ENCODE measurements at regions not wholly inside any gene's neighbourhood (a gene's known extent, or its start where the extent isn't known, plus 50 kb on each side); places are given as distances from the start of the nearest gene placed in this dataset.

GRCh38 chr15:94760348-94760747 is 529.0 kb downstream of the MCTP2 start:
- no peaks in the 10 kb centered on the region for H3K36me3 ChIP-seq
- no peak overlapping the region for H3K4me3 ChIP-seq
- 79% methylated on average over 2 of the region's 2 CpGs for WGBS
- no peak for TF ChIP-seq POLR2A (IDR thresholded peaks at IDR 0.05)
- no peak for TF ChIP-seq CTCF (IDR thresholded peaks at IDR 0.05)
- no peak for TF ChIP-seq EP300 (IDR thresholded peaks at IDR 0.05)
- TF ChIP-seq POLR2AphosphoS5 (IDR thresholded peaks at IDR 0.05), result no peak
- no peaks in the 10 kb centered on the region for H3K4me1 ChIP-seq
- H3K27me3 ChIP-seq, result no peaks in the 10 kb centered on the region
- H3K27ac ChIP-seq, result no peak overlapping the region
- DNase-seq (ENCODE audit: low spot score in 2 of 2), result no peak
- H3K9me3 ChIP-seq, result no peaks in the 10 kb centered on the region

DNA sequence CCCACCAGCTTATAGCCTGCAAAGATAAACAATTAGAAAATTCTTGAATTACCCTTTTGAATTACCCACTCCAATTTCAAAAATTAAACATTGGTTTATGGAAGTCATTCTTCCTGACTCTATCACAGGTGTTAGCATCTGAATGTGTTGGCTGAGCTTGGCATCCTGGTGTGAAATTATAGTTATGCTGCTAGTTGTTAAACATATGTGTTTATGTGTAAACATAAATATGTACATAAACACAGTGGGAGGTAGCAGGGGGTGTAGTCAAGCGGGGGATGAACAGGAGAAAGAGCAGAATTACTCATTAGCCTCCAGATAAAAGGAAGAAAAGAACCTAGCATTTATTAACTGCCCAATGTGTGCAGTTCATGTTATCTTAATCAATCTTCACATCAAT is 530.2 kb downstream of the MCTP2 start:
- H3K4me1 ChIP-seq, result no peaks in the 10 kb centered on the region
- H3K27me3 ChIP-seq, result no peaks in the 10 kb centered on the region
- WGBS, result 43% methylated on average over 1 of the region's 1 CpG
- DNase-seq (ENCODE audit: low spot score in 2 of 2), result no peak
- no peak overlapping the region for H3K27ac ChIP-seq
- TF ChIP-seq CTCF (IDR thresholded peaks at IDR 0.05) (no peak), POLR2A (IDR thresholded peaks at IDR 0.05) (no peak), EP300 (IDR thresholded peaks at IDR 0.05) (no peak), POLR2AphosphoS5 (IDR thresholded peaks at IDR 0.05) (no peak)
- no peaks in the 10 kb centered on the region for H3K36me3 ChIP-seq
- H3K9me3 ChIP-seq, result no peaks in the 10 kb centered on the region
- H3K4me3 ChIP-seq, result no peak overlapping the region

- WGBS, result 83% methylated on average over 2 of the region's 2 CpGs
- DNase-seq (ENCODE audit: low spot score in 2 of 2), result no peak
Measured at GRCh38 chr15:94769089-94769488, 537.7 kb downstream of the MCTP2 start.

GRCh38 chr15:94770199-94770598 is 538.8 kb downstream of the MCTP2 start:
- no peak for DNase-seq (ENCODE audit: low spot score in 2 of 2)
- 74% methylated on average over 10 of the region's 10 CpGs for WGBS
- no peak for TF ChIP-seq POLR2A (IDR thresholded peaks at IDR 0.05)
- no peak for TF ChIP-seq CTCF (IDR thresholded peaks at IDR 0.05)
- TF ChIP-seq POLR2AphosphoS5 (IDR thresholded peaks at IDR 0.05), result no peak
- TF ChIP-seq EP300 (IDR thresholded peaks at IDR 0.05), result no peak
- no peaks in the 10 kb centered on the region for H3K9me3 ChIP-seq
- no peak overlapping the region for H3K4me3 ChIP-seq
- no peaks in the 10 kb centered on the region for H3K4me1 ChIP-seq
- H3K36me3 ChIP-seq, result no peaks in the 10 kb centered on the region
- no peak overlapping the region for H3K27ac ChIP-seq
- no peaks in the 10 kb centered on the region for H3K27me3 ChIP-seq

More at GRCh38 chr15:94769089-94769488, 537.7 kb downstream of the MCTP2 start:
- H3K36me3 ChIP-seq, result no peaks in the 10 kb centered on the region
- H3K4me3 ChIP-seq, result no peak overlapping the region
- no peaks in the 10 kb centered on the region for H3K4me1 ChIP-seq
- H3K9me3 ChIP-seq, result no peaks in the 10 kb centered on the region
- no peaks in the 10 kb centered on the region for H3K27me3 ChIP-seq
- no peak for TF ChIP-seq POLR2A (IDR thresholded peaks at IDR 0.05)
- TF ChIP-seq EP300 (IDR thresholded peaks at IDR 0.05), result no peak
- no peak for TF ChIP-seq CTCF (IDR thresholded peaks at IDR 0.05)
- H3K27ac ChIP-seq, result no peak overlapping the region

GRCh38 chr15:94777037-94777436 is 545.7 kb downstream of the MCTP2 start:
- no peaks in the 10 kb centered on the region for H3K9me3 ChIP-seq
- no peak for DNase-seq (ENCODE audit: low spot score in 2 of 2)
- H3K27ac ChIP-seq, result no peak overlapping the region
- 76% methylated on average over 1 of the region's 1 CpG for WGBS
- H3K4me3 ChIP-seq, result no peak overlapping the region
- H3K4me1 ChIP-seq, result no peaks in the 10 kb centered on the region
- peaks cover 5% of the 10 kb centered on the region for H3K27me3 ChIP-seq
- TF ChIP-seq EP300 (IDR thresholded peaks at IDR 0.05) (no peak), POLR2A (IDR thresholded peaks at IDR 0.05) (no peak), POLR2AphosphoS5 (IDR thresholded peaks at IDR 0.05) (no peak), CTCF (IDR thresholded peaks at IDR 0.05) (no peak)
- no peaks in the 10 kb centered on the region for H3K36me3 ChIP-seq

Data from suprapubic skin (tissue), 4 donors.